Chondrocyte (in vitro differentiated cells): ENCODE measurements at regions not wholly inside any gene's neighbourhood (a gene's known extent, or its start where the extent isn't known, plus 50 kb on each side); places are given as distances from the start of the nearest gene placed in this dataset.

Experiments
- DNase-seq: peaks from one replicate; pipeline ENCODE4 v3.0.0; 2021; ENCODE audit warnings: mixed read lengths, low spot score
- H3K27ac Mint-ChIP-seq: one replicate; pipeline ENCODE4 v1.8.0; 2021; ENCODE audit warnings: mild to moderate bottlenecking, moderate library complexity, mixed read lengths; ENCODE audit not compliant: unreplicated experiment
- H3K27me3 Mint-ChIP-seq: 2 replicates; pipeline ENCODE4 v1.8.0; 2021; ENCODE audit warnings: low read depth, mixed read lengths
- H3K36me3 Mint-ChIP-seq: 2 replicates; pipeline ENCODE4 v1.8.0; 2021; ENCODE audit warnings: low read depth, mixed read lengths
- H3K4me1 Mint-ChIP-seq: 2 replicates; pipeline ENCODE4 v1.8.0; 2021; ENCODE audit warnings: low read depth, mild to moderate bottlenecking, mixed read lengths
- H3K4me3 Mint-ChIP-seq: one replicate; pipeline ENCODE4 v1.8.0; 2021; ENCODE audit warnings: mild to moderate bottlenecking, moderate library complexity, mixed read lengths; ENCODE audit not compliant: unreplicated experiment
- H3K9me3 Mint-ChIP-seq: 2 replicates; pipeline ENCODE4 v1.8.0; 2021; ENCODE audit warnings: low read depth, mixed read lengths
- TF ChIP-seq, protein P1 (sequence below): fragments of 200-600 bp; sonication (generic); IDR thresholded peaks from 2 replicates; pipeline ENCODE4 v1.5.0; 2021; ENCODE audit warnings: antibody characterized with exemption, mild to moderate bottlenecking, moderate library complexity

DNA sequence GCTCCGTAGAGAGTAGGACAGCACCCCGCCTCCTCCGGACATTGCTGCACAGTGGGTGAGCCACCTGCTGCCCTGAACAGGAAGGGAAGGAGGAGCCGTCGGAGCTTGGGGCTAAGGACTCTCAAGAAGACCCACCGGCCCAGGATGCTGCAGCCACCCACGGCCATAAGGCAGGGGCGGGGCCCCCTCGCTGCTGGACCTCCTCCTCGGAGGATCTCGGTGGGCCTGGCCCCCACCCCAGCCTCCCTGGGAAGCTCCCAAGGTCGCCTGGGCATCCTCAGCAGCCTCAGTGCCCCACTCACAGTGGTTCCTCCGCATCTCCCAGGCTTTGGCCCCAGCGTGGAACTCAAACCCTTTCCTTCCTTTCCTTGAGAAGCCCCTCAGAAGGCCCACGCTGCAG lies 68.6 kb upstream of the DIO3 start:
- H3K4me3 Mint-ChIP-seq = no peak overlapping the region
- TF ChIP-seq, protein P1, sequence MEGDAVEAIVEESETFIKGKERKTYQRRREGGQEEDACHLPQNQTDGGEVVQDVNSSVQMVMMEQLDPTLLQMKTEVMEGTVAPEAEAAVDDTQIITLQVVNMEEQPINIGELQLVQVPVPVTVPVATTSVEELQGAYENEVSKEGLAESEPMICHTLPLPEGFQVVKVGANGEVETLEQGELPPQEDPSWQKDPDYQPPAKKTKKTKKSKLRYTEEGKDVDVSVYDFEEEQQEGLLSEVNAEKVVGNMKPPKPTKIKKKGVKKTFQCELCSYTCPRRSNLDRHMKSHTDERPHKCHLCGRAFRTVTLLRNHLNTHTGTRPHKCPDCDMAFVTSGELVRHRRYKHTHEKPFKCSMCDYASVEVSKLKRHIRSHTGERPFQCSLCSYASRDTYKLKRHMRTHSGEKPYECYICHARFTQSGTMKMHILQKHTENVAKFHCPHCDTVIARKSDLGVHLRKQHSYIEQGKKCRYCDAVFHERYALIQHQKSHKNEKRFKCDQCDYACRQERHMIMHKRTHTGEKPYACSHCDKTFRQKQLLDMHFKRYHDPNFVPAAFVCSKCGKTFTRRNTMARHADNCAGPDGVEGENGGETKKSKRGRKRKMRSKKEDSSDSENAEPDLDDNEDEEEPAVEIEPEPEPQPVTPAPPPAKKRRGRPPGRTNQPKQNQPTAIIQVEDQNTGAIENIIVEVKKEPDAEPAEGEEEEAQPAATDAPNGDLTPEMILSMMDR = no peak
- peaks cover 31% of the 10 kb centered on the region for H3K27me3 Mint-ChIP-seq
- no peak overlapping the region for H3K27ac Mint-ChIP-seq
- H3K4me1 Mint-ChIP-seq = no peaks in the 10 kb centered on the region
- H3K9me3 Mint-ChIP-seq = peaks cover 18% of the 10 kb centered on the region
- peak; percentile 83 for DNase-seq
- no peaks in the 10 kb centered on the region for H3K36me3 Mint-ChIP-seq

DNA sequence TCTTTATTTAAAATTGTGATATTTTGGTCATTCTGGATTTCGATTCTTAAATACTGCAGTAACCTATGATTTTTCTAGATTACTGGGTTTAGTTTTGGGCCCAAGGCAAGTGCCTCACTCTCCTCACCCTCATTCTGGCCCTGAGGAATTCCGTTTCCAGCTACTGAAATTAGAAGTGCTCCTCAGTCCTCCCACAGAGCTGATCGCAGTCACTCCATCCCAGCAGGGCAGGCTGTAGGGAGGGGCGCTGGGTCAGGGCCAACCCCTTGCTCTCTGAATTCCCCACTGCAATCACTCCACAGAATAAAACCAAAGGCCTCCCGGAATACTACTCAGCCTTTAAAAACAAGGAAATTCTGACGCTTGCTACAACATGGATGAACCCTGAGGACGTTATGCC lies 66.5 kb upstream of the DIO3 start:
- TF ChIP-seq, protein P1 = no peak
- Mint-ChIP-seq H3K9me3 (peaks cover 9% of the 10 kb centered on the region), H3K27me3 (peaks cover 22% of the 10 kb centered on the region), H3K4me3 (no peak overlapping the region), H3K27ac (no peak overlapping the region), H3K36me3 (no peaks in the 10 kb centered on the region), H3K4me1 (no peaks in the 10 kb centered on the region)
- DNase-seq = no peak

DNA sequence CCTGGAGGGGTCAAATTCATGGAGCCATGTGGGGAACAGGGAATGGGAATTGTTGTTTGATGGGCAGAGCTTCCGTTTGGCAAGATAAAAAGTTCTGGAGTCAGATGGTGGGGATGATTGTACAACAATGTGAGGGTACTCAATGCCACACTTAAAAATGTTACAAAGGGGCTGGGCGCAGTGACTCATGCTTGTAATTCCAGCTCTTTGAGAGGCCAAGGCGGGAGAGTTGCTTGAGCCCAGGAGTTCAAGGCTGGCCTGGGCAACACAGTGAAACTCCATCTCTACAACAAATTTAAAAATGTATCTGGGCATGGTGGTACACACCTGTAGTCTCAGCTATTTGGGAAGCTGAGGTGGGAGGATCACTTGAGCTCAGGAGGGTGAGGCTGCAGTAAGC lies 66.0 kb upstream of the DIO3 start:
- peaks cover 20% of the 10 kb centered on the region for H3K27me3 Mint-ChIP-seq
- H3K4me1 Mint-ChIP-seq = no peaks in the 10 kb centered on the region
- TF ChIP-seq, protein P1 = no peak
- H3K9me3 Mint-ChIP-seq = peaks cover 9% of the 10 kb centered on the region
- no peaks in the 10 kb centered on the region for H3K36me3 Mint-ChIP-seq
- no peak for DNase-seq
- H3K4me3 Mint-ChIP-seq = no peak overlapping the region
- no peak overlapping the region for H3K27ac Mint-ChIP-seq

DNA sequence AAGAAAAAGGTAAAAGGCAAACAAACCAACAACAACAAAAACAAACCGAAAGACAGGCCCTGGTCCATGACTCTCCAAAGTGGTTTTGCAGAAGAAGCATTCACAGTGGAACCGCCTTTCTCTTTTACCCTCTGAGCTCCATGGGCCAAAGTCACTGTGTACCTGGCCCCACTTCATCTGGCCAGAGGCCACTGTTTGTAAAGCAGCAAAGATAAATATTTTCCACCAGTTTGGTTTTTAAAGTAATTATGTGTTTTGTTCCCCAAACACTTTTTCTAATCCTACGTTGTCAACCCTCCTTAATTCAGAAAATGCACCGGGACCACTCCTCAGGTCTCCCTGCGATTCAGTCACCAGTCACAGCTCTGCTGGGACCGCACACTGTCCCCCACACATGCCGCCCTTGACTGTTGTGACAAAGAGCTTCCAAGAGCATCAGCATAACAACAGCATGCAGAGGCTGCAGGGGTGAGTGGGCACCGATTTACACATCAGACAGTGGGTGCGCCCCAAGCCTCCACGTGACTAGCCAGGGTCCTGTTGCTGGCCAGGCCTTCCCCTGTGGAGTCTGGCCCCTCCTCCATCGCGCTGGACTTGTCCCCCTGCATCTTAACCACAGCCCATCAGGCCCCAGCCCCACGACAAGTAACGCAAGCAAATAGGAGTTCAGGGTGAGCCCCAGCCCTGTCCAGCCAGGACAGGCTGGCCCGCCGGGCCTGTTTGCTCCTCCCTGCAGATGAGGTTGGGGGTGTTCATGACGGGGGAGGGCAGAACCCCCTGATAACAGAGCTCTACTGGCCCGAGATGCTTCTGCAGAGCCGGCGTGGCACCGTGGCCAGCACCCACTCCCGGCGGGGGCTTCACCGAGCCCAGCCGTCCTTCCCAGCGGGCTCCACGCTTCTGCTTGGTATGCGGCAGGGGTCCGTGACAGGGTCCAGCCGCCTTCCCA lies 65.2 kb upstream of the DIO3 start:
- no peaks in the 10 kb centered on the region for H3K4me1 Mint-ChIP-seq
- TF ChIP-seq, protein P1 = no peak
- no peaks in the 10 kb centered on the region for H3K36me3 Mint-ChIP-seq
- no peak overlapping the region for H3K27ac Mint-ChIP-seq
- no peak overlapping the region for H3K4me3 Mint-ChIP-seq
- peaks cover 9% of the 10 kb centered on the region for H3K9me3 Mint-ChIP-seq
- peaks cover 18% of the 10 kb centered on the region for H3K27me3 Mint-ChIP-seq
- DNase-seq = peak; percentile 82

DNA sequence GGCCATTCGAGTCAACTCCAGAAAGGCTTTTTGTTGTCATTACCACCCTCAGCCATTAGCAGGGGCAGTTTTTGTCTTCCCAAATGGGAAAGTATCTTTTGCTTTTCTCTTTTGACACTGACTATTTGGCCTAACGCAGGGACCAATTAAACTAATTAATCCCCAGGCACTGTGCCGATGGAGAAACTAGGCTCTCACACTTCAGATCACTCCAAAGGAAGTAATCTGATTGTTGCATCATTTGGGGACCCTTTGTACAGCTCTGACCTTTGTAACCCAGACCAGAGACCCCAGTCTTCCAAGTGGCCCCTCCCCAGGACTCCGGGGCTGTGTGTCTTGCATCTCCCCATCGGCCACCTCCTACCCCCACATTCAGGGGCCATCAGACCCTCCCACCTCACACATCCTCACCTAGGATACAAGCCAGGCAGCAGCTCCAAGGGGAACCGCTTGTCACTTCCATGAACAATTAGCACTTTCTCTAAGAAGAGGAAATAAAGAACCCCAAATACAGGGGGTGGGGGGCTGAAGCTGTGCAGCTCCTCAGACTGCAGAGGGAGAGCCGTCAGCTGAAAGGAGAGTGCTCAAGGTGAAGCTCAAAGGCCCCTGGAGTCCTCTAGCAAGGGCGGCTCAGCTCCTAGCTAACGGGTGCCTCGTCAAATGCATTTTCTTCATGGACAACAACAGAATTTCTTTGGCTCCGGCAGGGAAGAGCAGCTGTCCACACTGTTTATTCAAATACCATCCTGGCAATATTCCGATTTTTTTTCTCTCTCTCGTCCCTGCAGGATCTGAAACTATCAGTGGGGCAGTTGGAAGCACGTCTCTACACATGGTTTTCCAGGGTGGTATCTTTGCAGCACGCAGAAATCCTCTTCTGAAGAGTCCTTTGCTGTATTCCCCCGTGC lies 64.3 kb upstream of the DIO3 start:
- TF ChIP-seq, protein P1 = no peak
- Mint-ChIP-seq H3K9me3 (peaks cover 9% of the 10 kb centered on the region), H3K4me1 (no peaks in the 10 kb centered on the region), H3K27me3 (peaks cover 22% of the 10 kb centered on the region), H3K36me3 (no peaks in the 10 kb centered on the region), H3K27ac (no peak overlapping the region), H3K4me3 (no peak overlapping the region)
- no peak for DNase-seq
